GM12891 (cell line): ENCODE measurements at regions not wholly inside any gene's neighbourhood (a gene's known extent, or its start where the extent isn't known, plus 50 kb on each side); places are given as distances from the start of the nearest gene placed in this dataset.

Experiments
- PAX5 ChIP-seq: IDR thresholded peaks from 2 replicates; pipeline ENCODE4 v1.6.1; 2011; ENCODE audit warnings: low read length, moderate library complexity, mild to moderate bottlenecking; ENCODE audit not compliant: insufficient read depth, severe bottlenecking
- POLR2A ChIP-seq: IDR thresholded peaks from 2 replicates; pipeline ENCODE4 v1.6.1; 2011; ENCODE audit warnings: low read depth, low read length, control low read depth
- POLR2AphosphoS5 ChIP-seq: IDR thresholded peaks from 2 replicates; pipeline ENCODE4 v1.6.1; 2011; ENCODE audit warnings: low read depth, low read length, control low read depth
- SPI1 ChIP-seq: IDR thresholded peaks from 2 replicates; pipeline ENCODE4 v1.6.1; 2011; ENCODE audit warnings: low read depth, low read length, control low read depth
- TAF1 ChIP-seq: IDR thresholded peaks from 2 replicates; pipeline ENCODE4 v1.6.1; 2011; ENCODE audit warnings: low read depth, low read length, control low read depth

DNA sequence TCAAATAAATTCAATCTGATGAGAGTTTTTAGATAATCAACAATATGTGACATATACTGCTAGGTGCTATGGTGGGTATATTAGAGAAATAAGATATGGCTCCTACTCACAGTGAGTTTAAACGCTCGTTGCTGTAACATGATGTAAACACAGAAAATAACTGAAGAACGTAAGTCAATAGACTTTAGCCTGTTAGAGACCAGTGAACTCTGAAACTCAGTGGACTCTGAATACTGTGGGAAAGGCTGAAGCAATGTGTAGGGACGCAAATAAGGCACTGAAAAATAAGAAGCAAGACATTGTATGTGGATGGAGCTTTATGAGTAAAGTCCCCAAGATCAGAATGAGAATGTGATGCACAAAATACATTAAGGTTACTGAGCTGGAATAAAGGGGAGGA is 431.6 kb downstream of the TFAP2B start:
- TF ChIP-seq POLR2A (no peak), POLR2AphosphoS5 (no peak), TAF1 (no peak), PAX5 (no peak), SPI1 (no peak)
